Uterus (tissue), 2 donors: ENCODE measurements at regions not wholly inside any gene's neighbourhood (a gene's known extent, or its start where the extent isn't known, plus 50 kb on each side); places are given as distances from the start of the nearest gene placed in this dataset.

Experiments used
- POLR2A ChIP-seq, 2 donors: fragments of 450-650 bp; IDR thresholded peaks; one replicate each; pipeline ENCODE4 v1.6.1; 2016; ENCODE audit warnings: antibody characterized with exemption in 2 of 2, mild to moderate bottlenecking in 1 of 2, moderate library complexity in 1 of 2
- TF ChIP-seq, protein P1 (sequence below), 4 experiments: fragments of 200-600 bp in 2 of 4; fragments of 450-650 bp in 2 of 4; sonication (generic) in 2 of 4; IDR thresholded peaks; one replicate each; pipeline ENCODE4 v1.5.1; 2016 to 2019; ENCODE audit warnings: antibody characterized with exemption in 4 of 4, mild to moderate bottlenecking in 2 of 4, moderate library complexity in 1 of 4

- TF ChIP-seq, protein P1, sequence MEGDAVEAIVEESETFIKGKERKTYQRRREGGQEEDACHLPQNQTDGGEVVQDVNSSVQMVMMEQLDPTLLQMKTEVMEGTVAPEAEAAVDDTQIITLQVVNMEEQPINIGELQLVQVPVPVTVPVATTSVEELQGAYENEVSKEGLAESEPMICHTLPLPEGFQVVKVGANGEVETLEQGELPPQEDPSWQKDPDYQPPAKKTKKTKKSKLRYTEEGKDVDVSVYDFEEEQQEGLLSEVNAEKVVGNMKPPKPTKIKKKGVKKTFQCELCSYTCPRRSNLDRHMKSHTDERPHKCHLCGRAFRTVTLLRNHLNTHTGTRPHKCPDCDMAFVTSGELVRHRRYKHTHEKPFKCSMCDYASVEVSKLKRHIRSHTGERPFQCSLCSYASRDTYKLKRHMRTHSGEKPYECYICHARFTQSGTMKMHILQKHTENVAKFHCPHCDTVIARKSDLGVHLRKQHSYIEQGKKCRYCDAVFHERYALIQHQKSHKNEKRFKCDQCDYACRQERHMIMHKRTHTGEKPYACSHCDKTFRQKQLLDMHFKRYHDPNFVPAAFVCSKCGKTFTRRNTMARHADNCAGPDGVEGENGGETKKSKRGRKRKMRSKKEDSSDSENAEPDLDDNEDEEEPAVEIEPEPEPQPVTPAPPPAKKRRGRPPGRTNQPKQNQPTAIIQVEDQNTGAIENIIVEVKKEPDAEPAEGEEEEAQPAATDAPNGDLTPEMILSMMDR (IDR thresholded peaks at IDR 0.05), result no peak
- no peak for TF ChIP-seq POLR2A (IDR thresholded peaks at IDR 0.05)
Observed at GRCh38 chr14:30264161-30264560, 294.8 kb upstream of the G2E3 start.
